ENCODE measurements at regions not wholly inside any gene's neighbourhood (a gene's known extent, or its start where the extent isn't known, plus 50 kb on each side); places are given as distances from the start of the nearest gene placed in this dataset.
"Not testable (repeated sequence)": the region's sequence is repeated elsewhere in the genome, so short reads cannot be mapped to it uniquely, and the experiment has no call there.

GRCh38 chr1:163477276-163477830 is 155.6 kb downstream of the NUF2 start (continued):
- TF ChIP-seq, protein P1, sequence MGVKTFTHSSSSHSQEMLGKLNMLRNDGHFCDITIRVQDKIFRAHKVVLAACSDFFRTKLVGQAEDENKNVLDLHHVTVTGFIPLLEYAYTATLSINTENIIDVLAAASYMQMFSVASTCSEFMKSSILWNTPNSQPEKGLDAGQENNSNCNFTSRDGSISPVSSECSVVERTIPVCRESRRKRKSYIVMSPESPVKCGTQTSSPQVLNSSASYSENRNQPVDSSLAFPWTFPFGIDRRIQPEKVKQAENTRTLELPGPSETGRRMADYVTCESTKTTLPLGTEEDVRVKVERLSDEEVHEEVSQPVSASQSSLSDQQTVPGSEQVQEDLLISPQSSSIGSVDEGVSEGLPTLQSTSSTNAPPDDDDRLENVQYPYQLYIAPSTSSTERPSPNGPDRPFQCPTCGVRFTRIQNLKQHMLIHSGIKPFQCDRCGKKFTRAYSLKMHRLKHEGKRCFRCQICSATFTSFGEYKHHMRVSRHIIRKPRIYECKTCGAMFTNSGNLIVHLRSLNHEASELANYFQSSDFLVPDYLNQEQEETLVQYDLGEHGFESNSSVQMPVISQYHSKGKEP (tag by site-specific recombination; IDR thresholded peaks at IDR 0.05): no peak
- TF ChIP-seq ZNF350 (tag by site-specific recombination; IDR thresholded peaks at IDR 0.05) (no peak), KLF8 (tag by site-specific recombination; IDR thresholded peaks at IDR 0.05) (no peak)

DNA sequence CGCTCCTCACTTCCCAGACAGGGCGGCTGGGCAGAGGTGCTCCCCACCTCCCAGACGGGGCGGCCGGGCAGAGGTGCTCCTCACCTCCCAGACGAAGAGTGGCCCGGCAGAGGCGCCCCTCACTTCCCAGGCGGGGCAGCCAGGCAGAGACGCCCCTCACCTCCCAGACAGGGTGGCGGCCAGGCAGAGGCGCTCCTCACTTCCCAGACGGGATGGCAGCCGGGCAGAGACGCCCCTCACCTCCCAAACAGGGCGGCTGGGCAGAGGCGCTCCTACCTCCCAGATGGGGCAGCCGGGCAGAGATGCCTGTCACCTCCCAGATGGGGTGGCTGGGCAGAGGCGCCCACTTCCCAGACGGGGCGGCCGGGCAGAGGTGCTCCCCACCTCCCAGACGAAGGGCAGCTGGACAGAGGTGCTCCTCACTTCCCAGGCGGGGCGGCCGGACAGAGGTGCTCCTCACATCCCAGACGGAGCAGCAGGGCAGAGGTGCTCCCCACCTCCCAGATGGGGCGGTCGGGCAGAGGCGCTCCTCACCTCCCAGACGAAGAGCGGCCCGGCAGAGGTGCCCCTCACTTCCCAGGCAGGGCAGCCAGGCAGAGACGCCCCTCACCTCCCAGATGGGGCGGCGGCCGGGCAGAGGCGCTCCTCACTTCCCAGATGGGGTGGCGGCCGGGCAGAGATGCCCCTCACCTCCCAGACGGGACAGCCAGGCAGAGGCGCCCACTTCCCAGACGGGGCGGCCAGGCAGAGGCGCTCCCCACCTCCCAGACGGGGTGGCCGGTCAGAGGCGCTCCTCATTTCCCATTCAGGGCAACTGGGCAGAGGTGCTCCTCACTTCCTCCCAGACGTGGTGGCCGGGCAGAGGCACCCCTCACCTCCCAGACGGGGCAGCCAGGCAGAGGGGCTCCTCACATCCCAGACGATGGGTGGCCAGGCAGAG is 176.9 kb downstream of the NUF2 start:
- H3K4me3 ChIP-seq (ENCODE audit: low read depth, low read length); H3K36me3 ChIP-seq (ENCODE audit: control insufficient read depth in 2 of 2, insufficient read depth in 1 of 2, low read length in 2 of 2); H3K9me3 ChIP-seq (ENCODE audit: control insufficient read depth, insufficient read depth, low read depth, low read length); H3K4me1 ChIP-seq (ENCODE audit: control insufficient read depth, insufficient read depth, low read length); POLR2A ChIA-PET; H3K27ac ChIP-seq (ENCODE audit: extremely low read depth, low read depth, low read length): not testable (repeated sequence)
- CTCF ChIA-PET: interaction anchor here (0.7 kb wide), 1 partner anchor 1209 kb away, joined by 3 read pairs; no protein-coding TSS in a partner anchor

DNA sequence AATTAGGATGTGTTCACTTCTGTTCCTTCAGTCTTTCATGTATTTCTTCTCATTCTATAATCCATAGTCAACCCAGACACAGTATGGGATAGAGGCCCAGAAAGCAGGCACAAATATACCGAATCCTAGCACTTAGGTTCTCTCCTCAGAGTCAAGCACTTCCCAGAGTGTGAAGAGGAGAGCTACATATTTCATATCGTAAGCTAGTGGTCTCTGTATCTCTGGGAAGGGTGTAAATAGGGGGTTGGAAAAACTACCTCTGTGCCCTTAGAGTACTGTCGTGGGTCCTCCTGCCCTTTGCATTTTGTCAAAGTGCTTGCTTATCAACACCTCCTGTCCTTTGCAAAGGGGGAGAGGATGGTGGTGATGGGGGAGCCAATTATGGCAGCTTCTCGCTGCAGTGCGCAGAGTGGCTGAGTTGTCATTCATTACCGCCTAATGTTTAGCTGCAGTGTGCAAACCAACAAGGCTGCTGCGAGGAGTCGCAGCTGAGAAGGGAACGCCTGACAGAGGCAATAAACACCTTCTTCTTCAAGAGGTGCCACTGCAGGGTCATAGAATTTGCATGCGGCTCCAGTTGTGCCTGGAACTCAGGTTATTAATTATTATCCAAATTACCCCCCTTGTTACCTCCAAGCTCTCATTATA is 182.7 kb downstream of the NUF2 start:
- H3K27ac ChIP-seq (ENCODE audit: extremely low read depth, low read depth, low read length): no peak overlapping the region
- POLR2A ChIA-PET: no interaction called here
- CTCF ChIA-PET: interaction anchor here (0.6 to 0.8 kb wide), 2 partner anchors 24 to 58 kb away, joined by 3 read pairs; no protein-coding TSS in a partner anchor
- no peaks in the 10 kb centered on the region for H3K9me3 ChIP-seq (ENCODE audit: control insufficient read depth, insufficient read depth, low read depth, low read length)
- no peak for TF ChIP-seq ZNF23 (tag by site-specific recombination; IDR thresholded peaks at IDR 0.05; ENCODE audit: borderline replicate concordance)
- no peak overlapping the region for H3K4me3 ChIP-seq (ENCODE audit: low read depth, low read length)
- H3K36me3 ChIP-seq (ENCODE audit: control insufficient read depth in 2 of 2, insufficient read depth in 1 of 2, low read length in 2 of 2): no peaks in the 10 kb centered on the region
- H3K4me1 ChIP-seq (ENCODE audit: control insufficient read depth, insufficient read depth, low read length): no peaks in the 10 kb centered on the region

GRCh38 chr1:163509114-163509513 is 187.4 kb downstream of the NUF2 start:
- no peak for TF ChIP-seq YY1 (tag by site-specific recombination; IDR thresholded peaks at IDR 0.05)
- no peak for TF ChIP-seq TCF7L2 (IDR thresholded peaks at IDR 0.05; ENCODE audit: borderline replicate concordance, low read depth, low read length)
- no peak for TF ChIP-seq SP7 (tag by site-specific recombination; IDR thresholded peaks at IDR 0.05)
- no peak for TF ChIP-seq ZNF530 (tag by site-specific recombination; IDR thresholded peaks at IDR 0.05; ENCODE audit: low read depth)
- no peak for TF ChIP-seq ZNF701 (tag by site-specific recombination; IDR thresholded peaks at IDR 0.05)
- TF ChIP-seq ZNF585B (tag by site-specific recombination; IDR thresholded peaks at IDR 0.05): no peak
- no peak for TF ChIP-seq WT1 (tag by site-specific recombination; IDR thresholded peaks at IDR 0.05)
- TF ChIP-seq, protein P2, sequence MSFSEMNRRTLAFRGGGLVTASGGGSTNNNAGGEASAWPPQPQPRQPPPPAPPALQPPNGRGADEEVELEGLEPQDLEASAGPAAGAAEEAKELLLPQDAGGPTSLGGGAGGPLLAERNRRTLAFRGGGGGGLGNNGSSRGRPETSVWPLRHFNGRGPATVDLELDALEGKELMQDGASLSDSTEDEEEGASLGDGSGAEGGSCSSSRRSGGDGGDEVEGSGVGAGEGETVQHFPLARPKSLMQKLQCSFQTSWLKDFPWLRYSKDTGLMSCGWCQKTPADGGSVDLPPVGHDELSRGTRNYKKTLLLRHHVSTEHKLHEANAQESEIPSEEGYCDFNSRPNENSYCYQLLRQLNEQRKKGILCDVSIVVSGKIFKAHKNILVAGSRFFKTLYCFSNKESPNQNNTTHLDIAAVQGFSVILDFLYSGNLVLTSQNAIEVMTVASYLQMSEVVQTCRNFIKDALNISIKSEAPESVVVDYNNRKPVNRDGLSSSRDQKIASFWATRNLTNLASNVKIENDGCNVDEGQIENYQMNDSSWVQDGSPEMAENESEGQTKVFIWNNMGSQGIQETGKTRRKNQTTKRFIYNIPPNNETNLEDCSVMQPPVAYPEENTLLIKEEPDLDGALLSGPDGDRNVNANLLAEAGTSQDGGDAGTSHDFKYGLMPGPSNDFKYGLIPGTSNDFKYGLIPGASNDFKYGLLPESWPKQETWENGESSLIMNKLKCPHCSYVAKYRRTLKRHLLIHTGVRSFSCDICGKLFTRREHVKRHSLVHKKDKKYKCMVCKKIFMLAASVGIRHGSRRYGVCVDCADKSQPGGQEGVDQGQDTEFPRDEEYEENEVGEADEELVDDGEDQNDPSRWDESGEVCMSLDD (tag by site-specific recombination; IDR thresholded peaks at IDR 0.05): no peak
- TF ChIP-seq IKZF3 (tag by site-specific recombination; IDR thresholded peaks at IDR 0.05): no peak
- H3K27ac ChIP-seq (ENCODE audit: extremely low read depth, low read depth, low read length): no peak overlapping the region
- no peaks in the 10 kb centered on the region for H3K4me1 ChIP-seq (ENCODE audit: control insufficient read depth, insufficient read depth, low read length)
- CTCF ChIA-PET: no interaction called here
- no peaks in the 10 kb centered on the region for H3K9me3 ChIP-seq (ENCODE audit: control insufficient read depth, insufficient read depth, low read depth, low read length)
- H3K36me3 ChIP-seq (ENCODE audit: control insufficient read depth in 2 of 2, insufficient read depth in 1 of 2, low read length in 2 of 2): no peaks in the 10 kb centered on the region
- H3K4me3 ChIP-seq (ENCODE audit: low read depth, low read length): no peak overlapping the region
- POLR2A ChIA-PET: no interaction called here

All from HEK293 (cell line).